CD4-positive, CD25-positive, alpha-beta regulatory T cell (primary cell): ENCODE measurements at regions not wholly inside any gene's neighbourhood (a gene's known extent, or its start where the extent isn't known, plus 50 kb on each side); places are given as distances from the start of the nearest gene placed in this dataset.

Source experiments
- ATAC-seq, 2 donors: fragments of 150-1000 bp; cut with Tn5 transposase; one replicate each; pipeline ENCODE4 v1.10.0; 2021; ENCODE audit warnings: low read depth in 2 of 2, moderate number of reproducible peaks in 2 of 2, moderate library complexity in 1 of 2
- DNase-seq, 3 donors: peaks; one replicate each; pipeline versions ENCODE4 v3.0.0 to v3.0.0-alpha.2; 2012 to 2022; ENCODE audit warnings: mixed read lengths in 1 of 3
- H3K27ac ChIP-seq: one replicate; pipeline ENCODE4 v1.7.0; 2013; ENCODE audit warnings: mild to moderate bottlenecking, low read length; ENCODE audit not compliant: insufficient read depth, poor library complexity, severe bottlenecking
- H3K27me3 ChIP-seq: one replicate; pipeline ENCODE4 v1.7.0; 2013; ENCODE audit warnings: low read length; ENCODE audit not compliant: control insufficient read depth, insufficient read depth
- H3K36me3 ChIP-seq: one replicate; pipeline ENCODE4 v1.7.0; 2013; ENCODE audit warnings: mild to moderate bottlenecking, low read length, moderate library complexity; ENCODE audit not compliant: control insufficient read depth, insufficient read depth
- H3K4me1 ChIP-seq: 2 replicates; pipeline ENCODE4 v1.7.0; 2013; ENCODE audit warnings: mild to moderate bottlenecking, low read length; ENCODE audit not compliant: insufficient read depth, control insufficient read depth, poor library complexity, severe bottlenecking
- H3K4me3 ChIP-seq: one replicate; pipeline ENCODE4 v1.7.0; 2013; ENCODE audit warnings: low read depth, mild to moderate bottlenecking, low read length, moderate library complexity
- H3K9me3 ChIP-seq, 2 experiments: 1 replicate in 1 of 2; 2 replicates in 1 of 2; pipeline ENCODE4 v1.7.0; 2013; ENCODE audit warnings: low read length in 2 of 2, mild to moderate bottlenecking in 1 of 2, moderate library complexity in 1 of 2; ENCODE audit not compliant: control insufficient read depth in 2 of 2
- H3K27ac Mint-ChIP-seq, 3 donors: one replicate each; pipeline ENCODE4 v1.8.0; 2020 to 2022; ENCODE audit warnings: mild to moderate bottlenecking in 3 of 3, mixed read lengths in 3 of 3, moderate library complexity in 2 of 3
- H3K27me3 Mint-ChIP-seq: one replicate; pipeline ENCODE4 v1.8.0; 2022; ENCODE audit warnings: mild to moderate bottlenecking, mixed read lengths
- H3K36me3 Mint-ChIP-seq: one replicate; pipeline ENCODE4 v1.8.0; 2020; ENCODE audit warnings: mixed read lengths
- H3K4me1 Mint-ChIP-seq, 4 donors: one replicate each; pipeline ENCODE4 v1.8.0; 2020 to 2022; ENCODE audit warnings: mixed read lengths in 4 of 4, mild to moderate bottlenecking in 1 of 4
- H3K4me3 Mint-ChIP-seq, 4 donors: one replicate each; pipeline ENCODE4 v1.8.0; 2020 to 2022; ENCODE audit warnings: mild to moderate bottlenecking in 4 of 4, mixed read lengths in 4 of 4, moderate library complexity in 3 of 4
- H3K9me3 Mint-ChIP-seq, 7 donors: one replicate each; pipeline ENCODE4 v1.8.0; 2020 to 2022; ENCODE audit warnings: mixed read lengths in 7 of 7, mild to moderate bottlenecking in 3 of 7, moderate library complexity in 2 of 7

DNA sequence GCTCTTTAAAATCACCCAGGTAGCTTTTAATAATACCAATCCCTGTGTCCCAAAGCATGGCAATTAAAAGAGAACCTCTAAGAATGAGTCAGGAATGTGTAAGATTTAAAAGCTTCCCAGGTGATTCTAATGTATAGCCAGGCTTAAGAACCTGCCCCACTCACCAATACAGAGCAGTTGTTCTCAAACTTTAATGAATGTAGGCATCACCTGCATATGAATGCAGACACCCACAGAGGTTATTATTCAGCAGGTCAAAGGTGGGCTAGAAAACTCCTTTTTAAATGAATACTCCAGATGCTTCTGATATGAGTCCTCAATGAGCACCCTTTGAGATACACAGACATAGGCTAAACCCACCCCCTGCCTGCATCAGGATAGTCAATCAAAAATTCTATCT, 298.1 kb upstream of the KCNMB2 start:
- Mint-ChIP-seq H3K4me1 (no peaks in the 10 kb centered on the region), H3K27me3 (peaks cover 4% of the 10 kb centered on the region), H3K27ac (no peak overlapping the region), H3K4me3 (no peak overlapping the region), H3K36me3 (no peaks in the 10 kb centered on the region), H3K9me3 (peaks cover 0 to 6% (median 0%) of the 10 kb centered on the region in 7 donors)
- no peaks in the 10 kb centered on the region for H3K36me3 ChIP-seq
- H3K9me3 ChIP-seq = no peaks in the 10 kb centered on the region
- H3K27ac ChIP-seq = no peak overlapping the region
- H3K4me1 ChIP-seq = no peaks in the 10 kb centered on the region
- DNase-seq (no peak), ATAC-seq (no peak)
- H3K4me3 ChIP-seq = no peak overlapping the region
- no peaks in the 10 kb centered on the region for H3K27me3 ChIP-seq

DNA sequence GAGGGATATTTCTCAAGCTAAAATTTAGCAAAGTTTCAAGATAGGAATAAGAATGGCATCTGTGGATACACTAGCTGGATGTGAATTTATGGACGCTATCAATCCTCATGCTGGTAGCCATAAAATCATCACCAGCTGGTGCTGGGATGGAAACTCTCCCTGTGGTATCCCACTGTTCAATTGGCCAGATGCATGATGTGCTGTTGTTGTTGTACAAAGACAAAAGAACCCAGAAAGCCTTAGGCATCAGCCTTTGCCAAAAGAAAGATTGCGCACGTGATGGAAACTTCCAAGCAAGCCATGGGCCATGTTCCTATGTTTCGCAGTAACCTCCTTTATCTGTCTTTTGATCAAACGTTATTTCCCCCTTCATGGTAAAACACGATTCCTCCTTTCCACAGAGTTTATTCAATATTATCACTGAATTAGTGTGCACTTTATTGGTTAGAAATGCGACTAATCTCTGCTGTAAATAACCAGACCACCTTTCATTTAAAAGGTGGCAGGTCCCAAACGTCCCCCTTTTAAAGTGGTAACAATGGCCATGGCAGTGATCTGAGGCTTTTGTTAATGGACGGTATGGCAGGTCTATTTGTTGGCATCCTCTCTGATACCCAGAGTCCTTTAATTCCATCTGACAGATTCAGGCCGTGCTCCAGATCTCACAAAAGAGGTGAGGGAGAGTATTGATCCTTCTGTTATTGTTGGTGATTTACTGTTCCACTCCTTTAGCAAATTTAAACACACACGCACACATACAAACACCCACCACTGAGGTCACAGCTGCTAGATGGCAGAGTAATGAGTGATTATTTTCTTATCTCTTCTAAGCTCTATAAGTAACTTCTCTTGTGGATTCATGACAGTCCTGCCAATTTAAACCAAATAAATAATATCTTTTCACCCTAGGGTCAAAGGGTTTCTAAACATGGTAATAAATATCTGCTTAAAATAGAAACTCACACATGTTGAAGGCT, 291.2 kb upstream of the KCNMB2 start:
- no peaks in the 10 kb centered on the region for H3K36me3 Mint-ChIP-seq
- ATAC-seq = no peak
- H3K27ac ChIP-seq = no peak overlapping the region
- no peaks in the 10 kb centered on the region for H3K4me1 Mint-ChIP-seq
- H3K36me3 ChIP-seq = no peaks in the 10 kb centered on the region
- H3K27me3 ChIP-seq = no peaks in the 10 kb centered on the region
- no peak overlapping the region for H3K4me3 ChIP-seq
- H3K9me3 Mint-ChIP-seq = peaks cover 0 to 6% (median 1%) of the 10 kb centered on the region in 7 donors
- no peaks in the 10 kb centered on the region for H3K9me3 ChIP-seq
- no peak overlapping the region for H3K4me3 Mint-ChIP-seq
- no peak overlapping the region for H3K27ac Mint-ChIP-seq
- no peaks in the 10 kb centered on the region for H3K4me1 ChIP-seq
- no peaks in the 10 kb centered on the region for H3K27me3 Mint-ChIP-seq
- no peak for DNase-seq

DNA sequence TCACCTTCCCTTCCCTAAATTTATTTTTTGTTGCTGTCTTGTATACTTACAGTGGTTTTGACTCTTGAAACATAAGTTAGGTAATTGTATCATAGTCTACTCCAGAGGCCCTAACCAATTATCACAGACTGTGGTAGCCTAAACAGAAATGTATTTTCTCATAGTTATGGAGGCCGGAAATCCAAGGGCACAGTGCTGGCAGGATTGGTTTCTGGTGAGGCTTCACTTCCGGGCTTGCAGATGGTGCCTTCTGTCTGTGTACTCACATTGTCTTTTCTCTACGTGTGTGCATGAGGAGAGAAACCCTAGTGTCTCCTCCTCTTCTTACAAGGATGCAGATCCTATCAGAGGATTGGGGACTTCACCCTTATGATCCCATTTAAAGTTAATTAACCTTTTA, 290.2 kb upstream of the KCNMB2 start:
- no peaks in the 10 kb centered on the region for H3K27me3 ChIP-seq
- no peaks in the 10 kb centered on the region for H3K4me1 ChIP-seq
- H3K27ac ChIP-seq = no peak overlapping the region
- no peak overlapping the region for H3K4me3 Mint-ChIP-seq
- no peak for ATAC-seq
- H3K4me1 Mint-ChIP-seq = no peaks in the 10 kb centered on the region
- no peak for DNase-seq
- no peak overlapping the region for H3K27ac Mint-ChIP-seq
- no peaks in the 10 kb centered on the region for H3K27me3 Mint-ChIP-seq
- no peak overlapping the region for H3K4me3 ChIP-seq
- H3K36me3 ChIP-seq = no peaks in the 10 kb centered on the region
- no peaks in the 10 kb centered on the region for H3K36me3 Mint-ChIP-seq
- no peaks in the 10 kb centered on the region for H3K9me3 ChIP-seq
- H3K9me3 Mint-ChIP-seq = peaks cover 0 to 5% (median 4%) of the 10 kb centered on the region in 7 donors

DNA sequence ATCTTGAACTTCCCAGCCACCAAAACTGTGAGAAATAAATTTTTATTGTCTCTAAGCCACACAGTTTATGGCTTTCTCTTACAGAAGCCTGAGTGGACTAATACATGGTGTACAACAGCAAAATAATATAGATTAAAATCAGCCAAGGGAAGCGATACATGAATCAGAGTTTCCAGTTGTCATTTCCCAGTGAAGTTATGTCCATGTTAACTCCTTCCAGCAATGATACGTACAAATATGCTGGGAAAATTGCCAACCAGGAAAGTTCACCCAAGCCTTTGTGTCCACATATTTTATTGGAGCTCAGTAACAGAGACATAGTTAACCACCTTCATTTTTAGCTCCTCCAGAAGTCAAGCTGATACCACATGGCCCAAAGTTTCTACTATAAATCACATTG, 280.9 kb upstream of the KCNMB2 start:
- H3K9me3 ChIP-seq = no peaks in the 10 kb centered on the region
- no peak overlapping the region for H3K27ac ChIP-seq
- peaks cover 0 to 4% (median 0%) of the 10 kb centered on the region in 7 donors for H3K9me3 Mint-ChIP-seq
- no peaks in the 10 kb centered on the region for H3K4me1 Mint-ChIP-seq
- H3K4me3 ChIP-seq = no peak overlapping the region
- H3K36me3 Mint-ChIP-seq = no peaks in the 10 kb centered on the region
- no peaks in the 10 kb centered on the region for H3K27me3 Mint-ChIP-seq
- no peak for ATAC-seq
- H3K4me3 Mint-ChIP-seq = no peak overlapping the region
- no peaks in the 10 kb centered on the region for H3K27me3 ChIP-seq
- DNase-seq = no peak
- no peak overlapping the region for H3K27ac Mint-ChIP-seq
- no peaks in the 10 kb centered on the region for H3K36me3 ChIP-seq
- H3K4me1 ChIP-seq = no peaks in the 10 kb centered on the region

DNA sequence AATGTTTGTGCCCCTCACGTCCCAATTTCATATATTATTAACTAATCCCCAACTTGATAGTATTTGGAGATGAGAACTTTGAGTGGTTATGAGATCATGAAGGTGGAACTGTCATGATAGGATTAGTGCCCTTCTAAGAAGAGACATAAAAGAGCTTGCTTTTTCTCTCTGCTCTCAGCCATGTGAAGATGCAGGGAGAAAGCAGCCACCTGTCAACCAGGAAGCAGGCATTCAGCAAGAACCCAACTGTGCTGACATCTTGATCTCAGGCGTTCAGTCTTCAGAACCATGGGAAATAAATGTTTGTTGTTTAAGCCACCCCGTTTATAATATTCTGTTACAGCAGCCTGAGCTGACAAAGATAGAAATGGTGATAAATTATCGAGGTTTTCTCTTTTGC, 278.7 kb upstream of the KCNMB2 start:
- Mint-ChIP-seq H3K36me3 (no peaks in the 10 kb centered on the region), H3K4me3 (no peak overlapping the region), H3K4me1 (no peaks in the 10 kb centered on the region), H3K27me3 (no peaks in the 10 kb centered on the region), H3K27ac (no peak overlapping the region), H3K9me3 (no peaks in the 10 kb centered on the region)
- Histone ChIP-seq H3K27ac (no peak overlapping the region), H3K4me3 (no peak overlapping the region), H3K27me3 (no peaks in the 10 kb centered on the region), H3K4me1 (no peaks in the 10 kb centered on the region), H3K9me3 (no peaks in the 10 kb centered on the region), H3K36me3 (no peaks in the 10 kb centered on the region)
- DNase-seq = no peak
- ATAC-seq = no peak

DNA sequence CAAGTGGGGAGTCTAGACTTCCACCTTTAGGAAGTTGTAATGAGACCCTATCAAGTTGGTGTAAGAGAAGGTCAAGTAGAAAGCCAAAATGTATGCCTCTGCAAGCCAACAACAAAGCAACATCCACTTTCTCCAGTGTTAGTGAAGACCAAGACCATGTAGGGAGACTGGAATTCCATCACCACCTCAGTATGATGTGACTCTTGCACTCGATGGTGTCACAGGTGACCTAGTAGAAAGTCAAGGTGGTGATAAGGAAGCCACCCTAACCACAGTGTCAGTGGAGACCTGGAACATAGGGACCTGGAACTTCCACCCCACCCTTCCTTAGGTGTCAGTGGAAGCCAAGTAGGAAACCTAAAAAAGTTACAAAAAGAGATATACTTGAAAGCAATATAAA, 278.1 kb upstream of the KCNMB2 start:
- Histone ChIP-seq H3K27ac (no peak overlapping the region), H3K27me3 (no peaks in the 10 kb centered on the region), H3K4me1 (no peaks in the 10 kb centered on the region), H3K36me3 (no peaks in the 10 kb centered on the region), H3K9me3 (no peaks in the 10 kb centered on the region), H3K4me3 (no peak overlapping the region)
- DNase-seq (no peak), ATAC-seq (no peak)
- Mint-ChIP-seq H3K4me3 (no peak overlapping the region), H3K27ac (no peak overlapping the region), H3K27me3 (no peaks in the 10 kb centered on the region), H3K4me1 (no peaks in the 10 kb centered on the region), H3K36me3 (no peaks in the 10 kb centered on the region), H3K9me3 (no peaks in the 10 kb centered on the region)

DNA sequence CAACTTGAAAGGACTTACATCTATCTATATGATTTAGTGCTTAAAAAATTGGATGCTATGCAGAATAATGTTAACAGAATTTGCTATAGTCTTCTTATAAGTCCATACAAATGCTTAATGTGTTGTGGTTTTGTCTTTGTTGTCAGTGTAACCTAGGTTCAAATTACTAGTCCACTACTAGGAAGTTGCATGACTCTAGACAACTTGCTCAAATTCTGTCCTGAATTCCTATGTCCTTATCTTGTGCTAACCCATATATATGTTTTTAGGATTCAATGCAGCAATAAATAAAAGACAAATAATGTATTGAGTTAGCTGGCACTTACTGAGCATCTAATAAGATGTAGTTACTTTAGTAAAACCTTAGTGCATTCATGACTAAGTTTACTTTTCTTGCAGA, 276.5 kb upstream of the KCNMB2 start:
- Mint-ChIP-seq H3K9me3 (no peaks in the 10 kb centered on the region), H3K4me3 (no peak overlapping the region), H3K4me1 (no peaks in the 10 kb centered on the region), H3K27ac (no peak overlapping the region), H3K27me3 (no peaks in the 10 kb centered on the region), H3K36me3 (no peaks in the 10 kb centered on the region)
- H3K27me3 ChIP-seq = no peaks in the 10 kb centered on the region
- ATAC-seq (no peak), DNase-seq (no peak)
- H3K4me1 ChIP-seq = no peaks in the 10 kb centered on the region
- H3K27ac ChIP-seq = no peak overlapping the region
- H3K9me3 ChIP-seq = no peaks in the 10 kb centered on the region
- H3K4me3 ChIP-seq = no peak overlapping the region
- H3K36me3 ChIP-seq = no peaks in the 10 kb centered on the region
